Inferior parietal cortex (tissue), 1 donor: ENCODE measurements at regions not wholly inside any gene's neighbourhood (a gene's known extent, or its start where the extent isn't known, plus 50 kb on each side); places are given as distances from the start of the nearest gene placed in this dataset.
A peak's percentile ranks its signal among the peaks of the same experiment; 100 is the strongest.
"Not testable (repeated sequence)": the region's sequence is repeated elsewhere in the genome, so short reads cannot be mapped to it uniquely, and the experiment has no call there.

Experiments
- DNase-seq: peaks from one replicate; pipeline ENCODE4 v3.0.0-alpha.2; 2016; ENCODE audit errors: extremely low spot score

GRCh38 chr3:5811016-5811415 is 623.5 kb downstream of the EDEM1 start:
- DNase-seq = no peak

- no peak for DNase-seq
Observed at GRCh38 chr3:5813521-5813920, 626.0 kb downstream of the EDEM1 start.

- no peak for DNase-seq
Observed at GRCh38 chr3:5822843-5823242, 635.3 kb downstream of the EDEM1 start.

- DNase-seq = no peak
Observed at GRCh38 chr3:5826467-5826866, 639.0 kb downstream of the EDEM1 start.

- DNase-seq = no peak
Observed at GRCh38 chr3:5828251-5828650, 640.7 kb downstream of the EDEM1 start.

GRCh38 chr3:5840056-5840455 is 652.5 kb downstream of the EDEM1 start:
- no peak for DNase-seq

- no peak for DNase-seq
Observed at GRCh38 chr3:5841599-5841998, 654.1 kb downstream of the EDEM1 start.

- no peak for DNase-seq
Observed at GRCh38 chr3:5846261-5846660, 658.8 kb downstream of the EDEM1 start.

- no peak for DNase-seq
Observed at GRCh38 chr3:5861151-5861550, 673.6 kb downstream of the EDEM1 start.

GRCh38 chr3:5874931-5875341 is 687.4 kb downstream of the EDEM1 start:
- DNase-seq = peak; percentile 47

- no peak for DNase-seq
Observed at GRCh38 chr3:5888851-5889250, 701.3 kb downstream of the EDEM1 start.

GRCh38 chr3:5889374-5889773 is 701.9 kb downstream of the EDEM1 start:
- no peak for DNase-seq

GRCh38 chr3:5891711-5892110 is 704.2 kb downstream of the EDEM1 start:
- no peak for DNase-seq

GRCh38 chr3:5898106-5898505 is 710.6 kb downstream of the EDEM1 start:
- DNase-seq = no peak

GRCh38 chr3:5899014-5899761 is 711.7 kb downstream of the EDEM1 start:
- DNase-seq = no peak

GRCh38 chr3:5917932-5918331 is 730.4 kb downstream of the EDEM1 start:
- DNase-seq = no peak

GRCh38 chr3:5918626-5919025 is 731.1 kb downstream of the EDEM1 start:
- DNase-seq = no peak

- no peak for DNase-seq
Observed at GRCh38 chr3:5929027-5929426, 741.5 kb downstream of the EDEM1 start.

GRCh38 chr3:5944061-5944460 is 756.6 kb downstream of the EDEM1 start:
- not testable (repeated sequence) for DNase-seq

- DNase-seq = no peak
Observed at GRCh38 chr3:5948084-5948483, 760.6 kb downstream of the EDEM1 start.

GRCh38 chr3:5951026-5951425 is 763.5 kb downstream of the EDEM1 start:
- DNase-seq = no peak

- no peak for DNase-seq
Observed at GRCh38 chr3:5972586-5972985, 785.1 kb downstream of the EDEM1 start.

GRCh38 chr3:5974630-5975322 is 787.3 kb downstream of the EDEM1 start:
- no peak for DNase-seq
